ENCODE measurements at regions not wholly inside any gene's neighbourhood (a gene's known extent, or its start where the extent isn't known, plus 50 kb on each side); places are given as distances from the start of the nearest gene placed in this dataset.

DNA sequence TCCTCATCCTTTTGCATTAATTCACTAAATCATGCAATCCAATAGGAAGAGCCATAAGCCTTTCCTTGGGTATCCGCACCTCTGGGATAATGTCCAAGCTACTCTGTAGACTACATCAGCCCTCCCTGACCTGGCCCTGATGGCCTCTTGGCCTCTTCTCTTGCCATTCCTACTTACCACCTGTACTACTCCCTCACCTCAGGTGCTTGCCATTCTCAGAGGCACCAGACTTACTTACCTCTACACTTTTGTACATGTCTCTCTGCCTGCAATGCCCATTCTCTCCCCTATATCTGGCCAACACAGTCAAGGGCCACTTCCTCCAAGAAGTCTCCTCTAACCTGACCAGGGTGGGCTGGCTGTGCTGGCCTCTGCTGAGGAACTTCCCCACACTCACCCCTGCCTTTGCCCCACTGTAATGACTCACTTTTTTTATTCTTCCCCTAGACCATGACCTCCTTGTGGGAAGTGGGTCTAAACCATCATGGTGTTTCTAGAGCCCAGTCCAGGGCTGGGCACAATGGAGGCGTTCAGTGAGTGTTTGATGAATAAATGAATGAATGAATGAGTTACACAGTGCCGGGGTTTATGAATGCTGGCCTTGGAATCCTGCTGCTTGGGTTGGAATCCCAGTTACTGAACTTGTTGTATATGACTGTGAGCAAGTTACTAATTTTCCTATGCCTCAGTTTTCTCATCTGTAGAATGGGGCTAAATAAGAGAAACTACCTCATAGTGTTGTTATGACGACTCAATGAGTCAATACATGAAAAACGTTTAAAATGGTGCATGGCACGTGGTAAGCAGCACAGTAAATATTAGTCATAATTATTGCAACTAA, 179.8 kb downstream of the FOXD2 start:
- Histone ChIP-seq H3K27me3 (no peaks in the 10 kb centered on the region), H3K9me3 (no peaks in the 10 kb centered on the region), H3K4me3 (no peak overlapping the region), H3K4me1 (peaks cover 0 to 7% (median 0%) of the 10 kb centered on the region in 9 donors), H3K27ac (no peak overlapping the region), H3K36me3 (no peaks in the 10 kb centered on the region)
- DNase-seq (peak in 1 of 2 donors; percentile 1), ATAC-seq (no peak)
- intact Hi-C loops (cut with DNase I) = no loop called here
- TF ChIP-seq, protein P1, sequence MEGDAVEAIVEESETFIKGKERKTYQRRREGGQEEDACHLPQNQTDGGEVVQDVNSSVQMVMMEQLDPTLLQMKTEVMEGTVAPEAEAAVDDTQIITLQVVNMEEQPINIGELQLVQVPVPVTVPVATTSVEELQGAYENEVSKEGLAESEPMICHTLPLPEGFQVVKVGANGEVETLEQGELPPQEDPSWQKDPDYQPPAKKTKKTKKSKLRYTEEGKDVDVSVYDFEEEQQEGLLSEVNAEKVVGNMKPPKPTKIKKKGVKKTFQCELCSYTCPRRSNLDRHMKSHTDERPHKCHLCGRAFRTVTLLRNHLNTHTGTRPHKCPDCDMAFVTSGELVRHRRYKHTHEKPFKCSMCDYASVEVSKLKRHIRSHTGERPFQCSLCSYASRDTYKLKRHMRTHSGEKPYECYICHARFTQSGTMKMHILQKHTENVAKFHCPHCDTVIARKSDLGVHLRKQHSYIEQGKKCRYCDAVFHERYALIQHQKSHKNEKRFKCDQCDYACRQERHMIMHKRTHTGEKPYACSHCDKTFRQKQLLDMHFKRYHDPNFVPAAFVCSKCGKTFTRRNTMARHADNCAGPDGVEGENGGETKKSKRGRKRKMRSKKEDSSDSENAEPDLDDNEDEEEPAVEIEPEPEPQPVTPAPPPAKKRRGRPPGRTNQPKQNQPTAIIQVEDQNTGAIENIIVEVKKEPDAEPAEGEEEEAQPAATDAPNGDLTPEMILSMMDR (IDR thresholded peaks at IDR 0.05) = no peak
- WGBS, 2 donors = 91 to 93% methylated on average over 6 of the region's 6 CpGs

DNA sequence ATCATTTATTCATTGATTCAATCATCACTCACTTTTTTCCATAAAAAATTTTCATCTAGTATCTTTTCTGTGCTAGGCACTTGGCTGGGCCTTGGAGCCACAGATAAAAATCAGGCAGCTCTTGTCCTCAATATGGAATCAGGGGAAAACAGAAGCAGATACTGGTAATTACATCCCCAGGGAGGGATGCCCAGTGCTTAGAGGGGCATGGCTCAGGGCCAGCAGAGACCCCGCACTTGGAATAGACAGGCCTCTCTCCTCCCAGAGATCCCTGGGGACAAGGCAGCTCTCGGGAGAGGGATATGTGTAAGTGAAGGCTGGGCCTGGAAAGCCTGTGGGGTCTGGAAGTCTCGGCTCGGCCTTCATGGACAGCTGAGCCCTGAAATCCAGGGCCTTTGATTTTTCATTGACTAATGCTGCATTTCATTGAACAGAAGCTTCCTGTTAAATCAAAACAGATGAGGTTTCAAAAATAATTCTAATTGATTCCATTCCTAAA, 180.4 kb downstream of the FOXD2 start:
- 83 to 87% methylated on average over 4 of the region's 4 CpGs for WGBS, 2 donors
- Histone ChIP-seq H3K27ac (no peak overlapping the region), H3K4me3 (no peak overlapping the region), H3K9me3 (no peaks in the 10 kb centered on the region), H3K36me3 (no peaks in the 10 kb centered on the region), H3K27me3 (no peaks in the 10 kb centered on the region), H3K4me1 (peaks cover 0 to 10% (median 0%) of the 10 kb centered on the region in 9 donors)
- TF ChIP-seq, protein P1 (IDR thresholded peaks at IDR 0.05) = no peak
- intact Hi-C loops (cut with DNase I) = no loop called here
- DNase-seq (peak in 1 of 2 donors; percentile 2), ATAC-seq (no peak)

DNA sequence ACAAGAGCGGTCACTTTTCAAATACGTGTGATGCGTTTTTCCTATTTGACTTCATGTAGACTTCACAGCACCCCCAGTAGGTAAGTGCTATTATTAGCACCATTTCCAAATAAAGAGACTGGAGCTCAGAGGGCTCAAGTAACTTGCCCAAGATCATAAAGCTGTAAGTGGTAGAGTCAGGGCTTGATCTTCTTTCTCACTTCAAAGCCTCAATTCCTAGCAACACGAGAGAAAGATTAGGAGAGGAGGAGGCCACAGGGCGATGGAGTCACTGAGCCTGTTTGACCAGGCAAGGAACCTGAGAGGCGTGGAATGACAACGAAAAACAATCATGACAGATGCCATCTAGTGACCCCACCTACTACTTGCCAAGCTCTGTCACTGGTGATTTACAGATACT, 181.0 kb downstream of the FOXD2 start:
- ATAC-seq = no peak

DNA sequence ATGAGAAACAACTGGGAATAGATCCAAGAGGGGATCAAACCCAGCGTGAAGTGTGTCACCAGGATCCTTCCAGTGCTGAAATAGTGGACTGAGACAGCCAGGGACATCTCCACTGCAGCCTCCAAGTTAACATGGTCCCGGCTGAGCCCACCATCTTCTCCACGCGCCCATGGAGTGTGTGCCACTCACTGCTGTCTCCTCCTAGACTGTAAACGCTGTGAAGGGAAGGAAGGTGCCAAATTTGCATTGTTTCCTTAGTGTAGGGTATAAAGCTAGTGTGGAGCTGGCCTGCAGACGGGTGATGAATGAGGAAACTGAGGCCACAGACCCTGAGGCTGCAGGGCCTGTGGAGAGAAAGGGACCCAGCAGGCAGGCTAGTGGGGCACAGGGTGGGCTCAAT, 183.6 kb downstream of the FOXD2 start:
- H3K4me3 ChIP-seq = no peak overlapping the region
- no peaks in the 10 kb centered on the region for H3K36me3 ChIP-seq
- no peaks in the 10 kb centered on the region for H3K9me3 ChIP-seq
- WGBS, 2 donors = 84% methylated on average over 6 of the region's 6 CpGs
- peaks cover 0 to 10% (median 0%) of the 10 kb centered on the region in 7 donors for H3K27me3 ChIP-seq
- no peak for ATAC-seq
- TF ChIP-seq, protein P1 (IDR thresholded peaks at IDR 0.05) = no peak
- H3K4me1 ChIP-seq = peaks cover 0 to 10% (median 0%) of the 10 kb centered on the region in 9 donors
- H3K27ac ChIP-seq = peak overlapping the region in 3 of 10 donors; percentile 28 to 37 (median 31)
- intact Hi-C loops (cut with DNase I) = loop anchor here in 2 of 10 donors (5.0 to 10.0 kb wide), 2 partner anchors 87 to 89 kb away; no protein-coding TSS in a partner anchor
- no peak for DNase-seq

More for the DNA sequence above, 181.0 kb downstream of the FOXD2 start:
- Histone ChIP-seq H3K27ac (no peak overlapping the region), H3K9me3 (no peaks in the 10 kb centered on the region), H3K4me1 (peaks cover 0 to 10% (median 0%) of the 10 kb centered on the region in 9 donors), H3K4me3 (no peak overlapping the region), H3K36me3 (no peaks in the 10 kb centered on the region), H3K27me3 (peaks cover 0 to 3% (median 0%) of the 10 kb centered on the region in 7 donors)
- TF ChIP-seq, protein P1 (IDR thresholded peaks at IDR 0.05) = no peak
- intact Hi-C loops (cut with DNase I) = no loop called here
- no peak for DNase-seq
- WGBS, 2 donors = 66 to 71% methylated on average over 7 of the region's 7 CpGs

Measured in heart right ventricle (tissue), 16 donors.